Caco-2 (cell line): ENCODE measurements at regions not wholly inside any gene's neighbourhood (a gene's known extent, or its start where the extent isn't known, plus 50 kb on each side); places are given as distances from the start of the nearest gene placed in this dataset.

Experiments used
- BruUV-seq: library from RNA; stranded (reverse); fragments of 400-500 nt; replicated peaks from 2 replicates; lab custom pipeline; 2021; lab: Mats Ljungman, UMichigan
- CTCF ChIA-PET: fragments of 300-600 bp; sonication (Branson Sonifier 250); formaldehyde crosslinking; loops from one replicate; lab custom pipeline; 2022; ENCODE audit warnings: antibody characterized with exemption; lab: Charles Lee
- POLR2A ChIA-PET: fragments of 300-600 bp; sonication (Branson Sonifier 250); formaldehyde crosslinking; loops from one replicate; lab custom pipeline; 2022; ENCODE audit warnings: antibody characterized with exemption; lab: Charles Lee
- DNase-seq, 2 experiments: peaks; one replicate each; pipeline versions ENCODE4 v3.0.0 to v3.0.0-alpha.2; 2020 to 2022
- H3K27me3 ChIP-seq: replicated peaks from 2 replicates; pipeline ENCODE4 v1.6.0; 2011; ENCODE audit warnings: low read length; ENCODE audit not compliant: control insufficient read depth, insufficient read depth
- H3K36me3 ChIP-seq: 2 replicates; pipeline ENCODE4 v1.5.1; 2011; ENCODE audit warnings: low read length; ENCODE audit not compliant: control insufficient read depth, insufficient read depth
- H3K4me1 ChIP-seq: fragments of 250-450 bp; sonication (Bioruptor Pico); 2 replicates; pipeline ENCODE4 v1.5.1; 2020; ENCODE audit warnings: mild to moderate bottlenecking
- H3K4me3 ChIP-seq: 2 replicates; pipeline ENCODE4 v1.5.1; 2011; ENCODE audit warnings: low read depth, mild to moderate bottlenecking, control low read depth, low read length
- H3K9me3 ChIP-seq: fragments of 250-450 bp; sonication (Bioruptor Pico); 2 replicates; pipeline ENCODE4 v1.5.1; 2020; ENCODE audit warnings: mild to moderate bottlenecking, moderate library complexity
- H3K27ac Mint-ChIP-seq: one replicate; pipeline ENCODE4 v1.8.0; 2022; ENCODE audit warnings: mixed read lengths; ENCODE audit not compliant: unreplicated experiment
- H3K27me3 Mint-ChIP-seq: one replicate; pipeline ENCODE4 v1.8.0; 2022; ENCODE audit warnings: mixed read lengths; ENCODE audit not compliant: insufficient read depth, unreplicated experiment
- H3K36me3 Mint-ChIP-seq: one replicate; pipeline ENCODE4 v1.8.0; 2022; ENCODE audit warnings: mild to moderate bottlenecking, mixed read lengths; ENCODE audit not compliant: insufficient read depth, unreplicated experiment
- H3K4me1 Mint-ChIP-seq: one replicate; pipeline ENCODE4 v1.8.0; 2022; ENCODE audit warnings: low read depth, mixed read lengths; ENCODE audit not compliant: unreplicated experiment
- H3K4me3 Mint-ChIP-seq: one replicate; pipeline ENCODE4 v1.8.0; 2022; ENCODE audit warnings: mild to moderate bottlenecking, moderate library complexity, mixed read lengths; ENCODE audit not compliant: unreplicated experiment
- H3K9me3 Mint-ChIP-seq: one replicate; pipeline ENCODE4 v1.8.0; 2022; ENCODE audit warnings: mixed read lengths; ENCODE audit not compliant: unreplicated experiment
- intact Hi-C: fragments of 100-400 bp; cut with micrococcal nuclease; formaldehyde crosslinking; loops from one replicate; pipeline ENCODE4 v1.10.0; 2022; ENCODE audit not compliant: unreplicated experiment
- TF ChIP-seq, protein P1 (sequence below), 2 experiments: fragments of 200-600 bp in 1 of 2; IDR thresholded peaks; 1 replicate in 1 of 2; 2 replicates in 1 of 2; pipeline versions ENCODE4 v1.5.1 to v1.8.0; 2011 to 2022; ENCODE audit warnings: antibody characterized with exemption in 1 of 2, control low read depth in 1 of 2, inconsistent platforms in 1 of 2, low read depth in 1 of 2, low read length in 1 of 2, mild to moderate bottlenecking in 1 of 2, moderate library complexity in 1 of 2; ENCODE audit not compliant: insufficient read depth in 1 of 2, severe bottlenecking in 1 of 2, unreplicated experiment in 1 of 2

DNA sequence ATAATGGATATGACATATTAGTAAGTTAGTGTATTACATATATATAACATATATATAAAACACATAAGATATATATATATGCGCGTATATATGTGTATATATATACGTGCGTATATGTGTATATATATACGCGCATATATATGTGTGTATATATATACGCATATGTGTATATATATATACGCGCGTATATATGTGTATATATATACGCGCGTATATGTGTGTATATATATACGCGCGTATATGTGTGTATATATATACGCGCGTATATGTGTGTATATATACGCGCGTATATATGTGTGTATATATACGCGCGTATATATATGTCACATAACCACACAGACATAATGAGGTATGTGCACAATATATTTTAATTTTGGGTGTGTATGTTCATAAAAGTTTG is 327.8 kb downstream of the MEIS1 start:
- Histone ChIP-seq H3K4me3 (no peak overlapping the region), H3K9me3 (no peaks in the 10 kb centered on the region), H3K36me3 (no peaks in the 10 kb centered on the region), H3K27me3 (no peaks in the 10 kb centered on the region), H3K4me1 (no peaks in the 10 kb centered on the region)
- CTCF ChIA-PET = no interaction called here
- Mint-ChIP-seq H3K4me3 (no peak overlapping the region), H3K27me3 (peaks cover 3% of the 10 kb centered on the region), H3K36me3 (no peaks in the 10 kb centered on the region), H3K4me1 (no peaks in the 10 kb centered on the region), H3K9me3 (no peaks in the 10 kb centered on the region), H3K27ac (no peak overlapping the region)
- no TSS peak for BruUV-seq
- TF ChIP-seq, protein P1, sequence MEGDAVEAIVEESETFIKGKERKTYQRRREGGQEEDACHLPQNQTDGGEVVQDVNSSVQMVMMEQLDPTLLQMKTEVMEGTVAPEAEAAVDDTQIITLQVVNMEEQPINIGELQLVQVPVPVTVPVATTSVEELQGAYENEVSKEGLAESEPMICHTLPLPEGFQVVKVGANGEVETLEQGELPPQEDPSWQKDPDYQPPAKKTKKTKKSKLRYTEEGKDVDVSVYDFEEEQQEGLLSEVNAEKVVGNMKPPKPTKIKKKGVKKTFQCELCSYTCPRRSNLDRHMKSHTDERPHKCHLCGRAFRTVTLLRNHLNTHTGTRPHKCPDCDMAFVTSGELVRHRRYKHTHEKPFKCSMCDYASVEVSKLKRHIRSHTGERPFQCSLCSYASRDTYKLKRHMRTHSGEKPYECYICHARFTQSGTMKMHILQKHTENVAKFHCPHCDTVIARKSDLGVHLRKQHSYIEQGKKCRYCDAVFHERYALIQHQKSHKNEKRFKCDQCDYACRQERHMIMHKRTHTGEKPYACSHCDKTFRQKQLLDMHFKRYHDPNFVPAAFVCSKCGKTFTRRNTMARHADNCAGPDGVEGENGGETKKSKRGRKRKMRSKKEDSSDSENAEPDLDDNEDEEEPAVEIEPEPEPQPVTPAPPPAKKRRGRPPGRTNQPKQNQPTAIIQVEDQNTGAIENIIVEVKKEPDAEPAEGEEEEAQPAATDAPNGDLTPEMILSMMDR (IDR thresholded peaks at IDR 0.05; ENCODE audit: insufficient read depth in 1 of 2, low read depth in 1 of 2, low read length in 1 of 2, severe bottlenecking in 1 of 2, unreplicated experiment in 1 of 2) = no peak
- DNase-seq = no peak
- intact Hi-C loops = no loop called here
- POLR2A ChIA-PET = no interaction called here

- no peak overlapping the region for H3K4me3 Mint-ChIP-seq
- no TSS peak for BruUV-seq
These were observed 331.7 kb downstream of the MEIS1 start for GRCh38 chr2:66766582-66766981.

DNA sequence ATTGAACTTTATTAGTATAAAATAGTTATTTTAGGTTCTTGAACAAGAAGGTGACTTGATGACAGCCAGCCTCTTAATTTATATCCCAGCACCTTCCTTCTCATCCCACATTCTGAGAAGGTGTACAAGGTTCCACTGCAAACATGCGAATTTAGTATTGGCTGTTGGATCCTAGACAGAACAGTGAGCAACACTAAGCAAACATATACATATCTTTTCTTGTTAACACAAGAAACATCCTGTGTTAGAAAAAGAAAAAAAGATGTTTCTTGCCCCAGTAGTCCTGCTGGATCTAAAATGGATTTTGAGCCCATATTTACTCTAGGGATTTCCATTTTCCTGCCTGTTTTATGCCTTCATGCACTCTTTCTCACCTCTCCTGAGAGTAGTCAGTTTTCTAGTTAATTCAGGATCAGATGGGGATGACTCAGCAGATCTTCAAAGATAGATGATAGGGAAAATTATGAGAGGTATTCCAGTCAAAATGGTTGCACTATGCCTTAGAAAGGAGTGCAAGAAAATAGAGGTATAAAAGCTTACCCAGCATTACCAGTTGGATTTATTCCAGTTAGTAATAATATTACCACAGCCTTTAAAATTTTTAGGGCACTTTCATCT is 336.5 kb downstream of the MEIS1 start:
- Mint-ChIP-seq H3K4me3 (no peak overlapping the region), H3K9me3 (no peaks in the 10 kb centered on the region), H3K4me1 (no peaks in the 10 kb centered on the region), H3K36me3 (no peaks in the 10 kb centered on the region), H3K27ac (no peak overlapping the region), H3K27me3 (no peaks in the 10 kb centered on the region)
- H3K4me3 ChIP-seq = no peak overlapping the region
- CTCF ChIA-PET = no interaction called here
- no peaks in the 10 kb centered on the region for H3K36me3 ChIP-seq
- POLR2A ChIA-PET = no interaction called here
- intact Hi-C loops = loop anchor here (10.0 kb wide), 1 partner anchor 463 kb away; no protein-coding TSS in a partner anchor
- H3K4me1 ChIP-seq = peaks cover 9% of the 10 kb centered on the region; the same call in 1 of the 2 replicates
- H3K9me3 ChIP-seq = no peaks in the 10 kb centered on the region
- DNase-seq = no peak
- TF ChIP-seq, protein P1 (IDR thresholded peaks at IDR 0.05; ENCODE audit: insufficient read depth in 1 of 2, low read depth in 1 of 2, low read length in 1 of 2, severe bottlenecking in 1 of 2, unreplicated experiment in 1 of 2) = no peak
- BruUV-seq = no TSS peak
- H3K27me3 ChIP-seq = no peaks in the 10 kb centered on the region

More at GRCh38 chr2:66766582-66766981, 331.7 kb downstream of the MEIS1 start:
- no peak overlapping the region for H3K4me3 ChIP-seq
- no peaks in the 10 kb centered on the region for H3K9me3 ChIP-seq
- peaks cover 3% of the 10 kb centered on the region for H3K27me3 Mint-ChIP-seq
- intact Hi-C loops = no loop called here
- no peak for DNase-seq
- ChIA-PET POLR2A (no interaction called here), CTCF (no interaction called here)
- TF ChIP-seq, protein P1 (IDR thresholded peaks at IDR 0.05; ENCODE audit: insufficient read depth in 1 of 2, low read depth in 1 of 2, low read length in 1 of 2, severe bottlenecking in 1 of 2, unreplicated experiment in 1 of 2) = no peak
- H3K36me3 ChIP-seq = no peaks in the 10 kb centered on the region
- H3K27me3 ChIP-seq = no peaks in the 10 kb centered on the region
- no peaks in the 10 kb centered on the region for H3K9me3 Mint-ChIP-seq
- H3K27ac Mint-ChIP-seq = no peak overlapping the region
- no peaks in the 10 kb centered on the region for H3K4me1 Mint-ChIP-seq
- H3K4me1 ChIP-seq = peaks cover 6% of the 10 kb centered on the region; the same call in 1 of the 2 replicates
- H3K36me3 Mint-ChIP-seq = no peaks in the 10 kb centered on the region
